IMR-90 (cell line): ENCODE measurements at regions not wholly inside any gene's neighbourhood (a gene's known extent, or its start where the extent isn't known, plus 50 kb on each side); places are given as distances from the start of the nearest gene placed in this dataset.

Source experiments
- BHLHE40 ChIP-seq: fragments of 150-350 bp; IDR thresholded peaks from 2 replicates; pipeline ENCODE4 v1.6.1; 2016; ENCODE audit warnings: mild to moderate bottlenecking, low read depth, low read length
- CEBPB ChIP-seq: IDR thresholded peaks from 2 replicates; pipeline ENCODE4 v1.6.1; 2012; ENCODE audit warnings: low read depth, low read length, improper control_type of control experiment
- CTCF ChIP-seq: conservative IDR thresholded peaks from 2 replicates; pipeline ENCODE4 v1.5.1; 2012; ENCODE audit warnings: mild to moderate bottlenecking, low read depth, low read length, improper control_type of control experiment
- MAFK ChIP-seq: IDR thresholded peaks from 2 replicates; pipeline ENCODE4 v1.6.1; 2012; ENCODE audit warnings: low read depth, low read length, improper control_type of control experiment
- MXI1 ChIP-seq: IDR thresholded peaks from 2 replicates; pipeline ENCODE4 v1.6.1; 2012; ENCODE audit warnings: low read depth, mild to moderate bottlenecking, low read length, moderate library complexity, borderline replicate concordance
- POLR2A ChIP-seq: IDR thresholded peaks from 2 replicates; pipeline ENCODE4 v1.6.1; 2012; ENCODE audit warnings: mild to moderate bottlenecking, low read depth, low read length
- RAD21 ChIP-seq: IDR thresholded peaks from 2 replicates; pipeline ENCODE4 v1.6.1; 2012; ENCODE audit warnings: low read length, improper control_type of control experiment
- RCOR1 ChIP-seq: IDR thresholded peaks from 2 replicates; pipeline ENCODE4 v1.6.1; 2012; ENCODE audit warnings: mild to moderate bottlenecking, low read length, improper control_type of control experiment; ENCODE audit not compliant: insufficient replicate concordance
- RFX5 ChIP-seq: IDR thresholded peaks from 2 replicates; pipeline ENCODE4 v1.8.0; 2012; ENCODE audit warnings: low read depth, mild to moderate bottlenecking, low read length, moderate library complexity
- SMC3 ChIP-seq: fragments of 150-350 bp; IDR thresholded peaks from 2 replicates; pipeline ENCODE4 v1.6.1; 2016; ENCODE audit warnings: low read depth, mild to moderate bottlenecking, antibody characterized with exemption, low read length, moderate library complexity
- TF ChIP-seq, protein P1 (sequence below): fragments of 150-350 bp; IDR thresholded peaks from 2 replicates; pipeline ENCODE4 v1.6.1; 2017; ENCODE audit warnings: mild to moderate bottlenecking, antibody characterized with exemption, low read length, low read depth

- TF ChIP-seq CTCF (no peak), MXI1 (no peak), POLR2A (no peak), BHLHE40 (no peak), RCOR1 (no peak), RAD21 (no peak), CEBPB (no peak), MAFK (no peak), RFX5 (no peak), SMC3 (no peak)
- TF ChIP-seq, protein P1, sequence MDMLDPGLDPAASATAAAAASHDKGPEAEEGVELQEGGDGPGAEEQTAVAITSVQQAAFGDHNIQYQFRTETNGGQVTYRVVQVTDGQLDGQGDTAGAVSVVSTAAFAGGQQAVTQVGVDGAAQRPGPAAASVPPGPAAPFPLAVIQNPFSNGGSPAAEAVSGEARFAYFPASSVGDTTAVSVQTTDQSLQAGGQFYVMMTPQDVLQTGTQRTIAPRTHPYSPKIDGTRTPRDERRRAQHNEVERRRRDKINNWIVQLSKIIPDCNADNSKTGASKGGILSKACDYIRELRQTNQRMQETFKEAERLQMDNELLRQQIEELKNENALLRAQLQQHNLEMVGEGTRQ = no peak
Measured at GRCh38 chr15:27627623-27628022, 471.5 kb downstream of the OCA2 start.
